CD4-positive, alpha-beta T cell treated with Interleukin-15 for 1 hour (primary cell): ENCODE measurements at regions not wholly inside any gene's neighbourhood (a gene's known extent, or its start where the extent isn't known, plus 50 kb on each side); places are given as distances from the start of the nearest gene placed in this dataset.

Source experiments
- DNase-seq: peaks from one replicate; pipeline ENCODE4 v3.0.0-alpha.2; 2020

GRCh38 chr5:96282020-96282419, 151.0 kb downstream of the PCSK1 start:
- no peak for DNase-seq

- DNase-seq: no peak
These were observed 152.1 kb downstream of the PCSK1 start for GRCh38 chr5:96280946-96281393.

- no peak for DNase-seq
These were observed 153.1 kb downstream of the PCSK1 start for GRCh38 chr5:96279801-96280542.

- no peak for DNase-seq
These were observed 154.1 kb downstream of the PCSK1 start for GRCh38 chr5:96278981-96279380.

- DNase-seq: no peak
These were observed 158.0 kb downstream of the PCSK1 start for GRCh38 chr5:96275051-96275450.

GRCh38 chr5:96265487-96265886, 167.6 kb downstream of the PCSK1 start:
- no peak for DNase-seq

- no peak for DNase-seq
These were observed 169.0 kb downstream of the PCSK1 start for GRCh38 chr5:96264047-96264446.

- DNase-seq: no peak
These were observed 170.9 kb downstream of the PCSK1 start for GRCh38 chr5:96262105-96262504.

GRCh38 chr5:96260009-96260408, 173.0 kb downstream of the PCSK1 start:
- no peak for DNase-seq

- DNase-seq: no peak
These were observed 173.8 kb downstream of the PCSK1 start for GRCh38 chr5:96259151-96259772.

GRCh38 chr5:96258692-96259091, 174.4 kb downstream of the PCSK1 start:
- no peak for DNase-seq

GRCh38 chr5:96257904-96258303, 175.1 kb downstream of the PCSK1 start:
- no peak for DNase-seq

GRCh38 chr5:96256795-96257470, 176.1 kb downstream of the PCSK1 start:
- DNase-seq: no peak

GRCh38 chr5:96254980-96255691, 177.9 kb downstream of the PCSK1 start:
- DNase-seq: no peak

- DNase-seq: no peak
These were observed 179.9 kb downstream of the PCSK1 start for GRCh38 chr5:96253140-96253539.

- DNase-seq: no peak
These were observed 180.5 kb downstream of the PCSK1 start for GRCh38 chr5:96252596-96252995.

- DNase-seq: no peak
These were observed 182.3 kb downstream of the PCSK1 start for GRCh38 chr5:96250782-96251181.

GRCh38 chr5:96248131-96248530, 184.9 kb downstream of the PCSK1 start:
- no peak for DNase-seq

- DNase-seq: no peak
These were observed 185.3 kb downstream of the PCSK1 start for GRCh38 chr5:96247708-96248107.

GRCh38 chr5:96247097-96247701, 185.8 kb downstream of the PCSK1 start:
- no peak for DNase-seq

GRCh38 chr5:96245140-96246091, 187.6 kb downstream of the PCSK1 start:
- DNase-seq: no peak

- DNase-seq: no peak
These were observed 188.4 kb downstream of the PCSK1 start for GRCh38 chr5:96244696-96245095.
